WTC11 (cell line): ENCODE measurements at regions not wholly inside any gene's neighbourhood (a gene's known extent, or its start where the extent isn't known, plus 50 kb on each side); places are given as distances from the start of the nearest gene placed in this dataset.

Experiments used
- ATAC-seq: fragments of 200-7000 bp; cut with Tn5 transposase; 2 replicates; pipeline ENCODE4 v1.10.0; 2021; ENCODE audit warnings: mild to moderate bottlenecking, moderate library complexity
- CTCF ChIA-PET: fragments of 300-600 bp; sonication (Branson Sonifier 250); formaldehyde crosslinking; loops from one replicate; lab custom pipeline; 2021; ENCODE audit warnings: antibody characterized with exemption; lab: Charles Lee
- POLR2A ChIA-PET: fragments of 350-600 bp; sonication (Branson Sonifier 250); formaldehyde crosslinking; loops from one replicate; lab custom pipeline; 2021; ENCODE audit warnings: antibody characterized with exemption; lab: Charles Lee
- DNase-seq: peaks from one replicate; pipeline ENCODE4 v3.0.0; 2021; ENCODE audit warnings: low spot score
- H3K27ac Mint-ChIP-seq: 2 replicates; pipeline ENCODE4 v1.8.0; 2021; ENCODE audit warnings: mixed read lengths
- H3K27me3 Mint-ChIP-seq: 2 replicates; pipeline ENCODE4 v1.8.0; 2021; ENCODE audit warnings: low read depth, mild to moderate bottlenecking, moderate library complexity, mixed read lengths
- H3K36me3 Mint-ChIP-seq: 2 replicates; pipeline ENCODE4 v1.8.0; 2021; ENCODE audit warnings: mixed read lengths
- H3K4me1 Mint-ChIP-seq: 2 replicates; pipeline ENCODE4 v1.8.0; 2022; ENCODE audit warnings: mixed read lengths
- H3K4me3 Mint-ChIP-seq: 2 replicates; pipeline ENCODE4 v1.8.0; 2021; ENCODE audit warnings: mild to moderate bottlenecking, moderate library complexity, mixed read lengths
- H3K9me3 Mint-ChIP-seq: 2 replicates; pipeline ENCODE4 v1.8.0; 2021; ENCODE audit warnings: mixed read lengths
- CBFB ChIP-seq: sonication (generic); formaldehyde crosslinking; IDR thresholded peaks from 2 replicates; pipeline ENCODE4 v1.8.1; 2022; ENCODE audit warnings: mild to moderate bottlenecking, low read depth, missing genetic modification reagents
- CREB1 ChIP-seq: sonication (generic); formaldehyde crosslinking; IDR thresholded peaks from 2 replicates; pipeline ENCODE4 v1.8.0; 2023; ENCODE audit warnings: mild to moderate bottlenecking, missing genetic modification reagents
- CREM ChIP-seq: sonication (generic); formaldehyde crosslinking; IDR thresholded peaks from 2 replicates; pipeline ENCODE4 v1.8.1; 2022; ENCODE audit warnings: mild to moderate bottlenecking, missing genetic modification reagents, moderate library complexity
- KAT7 ChIP-seq: sonication (generic); formaldehyde crosslinking; IDR thresholded peaks from 2 replicates; pipeline ENCODE4 v1.8.1; 2023; ENCODE audit warnings: missing genetic modification reagents, mild to moderate bottlenecking, borderline replicate concordance
- MXD4 ChIP-seq: fragments of 250-450 bp; sonication (Bioruptor Pico); IDR thresholded peaks from 2 replicates; pipeline ENCODE4 v1.8.0; 2021; ENCODE audit warnings: mild to moderate bottlenecking, moderate library complexity, borderline replicate concordance
- MYBL2 ChIP-seq: sonication (generic); formaldehyde crosslinking; IDR thresholded peaks from 2 replicates; pipeline ENCODE4 v1.8.1; 2023; ENCODE audit warnings: mild to moderate bottlenecking, moderate library complexity, missing genetic modification reagents
- NR2C2 ChIP-seq: sonication (generic); formaldehyde crosslinking; IDR thresholded peaks from 2 replicates; pipeline ENCODE4 v1.8.0; 2022; ENCODE audit warnings: mild to moderate bottlenecking, missing genetic modification reagents
- SP1 ChIP-seq: sonication (generic); formaldehyde crosslinking; conservative IDR thresholded peaks from 2 replicates; pipeline ENCODE4 v1.8.1; 2022; ENCODE audit warnings: missing genetic modification reagents
- ZNF121 ChIP-seq: sonication (generic); formaldehyde crosslinking; IDR thresholded peaks from 2 replicates; pipeline ENCODE4 v1.8.0; 2023; ENCODE audit warnings: missing genetic modification reagents
- ZNF232 ChIP-seq: sonication (generic); formaldehyde crosslinking; IDR thresholded peaks from 2 replicates; pipeline ENCODE4 v1.8.0; 2022; ENCODE audit warnings: mild to moderate bottlenecking, missing genetic modification reagents
- ZNF317 ChIP-seq: sonication (generic); formaldehyde crosslinking; IDR thresholded peaks from 2 replicates; pipeline ENCODE4 v1.8.1; 2023; ENCODE audit warnings: low read depth, mild to moderate bottlenecking, moderate library complexity, missing genetic modification reagents, borderline replicate concordance
- TF ChIP-seq, protein P1 (sequence below): fragments of 250-450 bp; sonication (Bioruptor Pico); IDR thresholded peaks from 2 replicates; pipeline ENCODE4 v1.9.0; 2021; ENCODE audit warnings: moderate library complexity, mild to moderate bottlenecking, inconsistent platforms, borderline replicate concordance
- TF ChIP-seq, protein P2 (sequence below): sonication (generic); formaldehyde crosslinking; IDR thresholded peaks from 2 replicates; pipeline ENCODE4 v1.8.0; 2022; ENCODE audit warnings: mild to moderate bottlenecking, missing genetic modification reagents
- TF ChIP-seq, protein P3 (sequence below): sonication (generic); formaldehyde crosslinking; IDR thresholded peaks from 2 replicates; pipeline ENCODE4 v1.8.1; 2022; ENCODE audit warnings: low read depth, mild to moderate bottlenecking, moderate library complexity, missing genetic modification reagents, borderline replicate concordance
- TF ChIP-seq, protein P4 (sequence below): sonication (generic); formaldehyde crosslinking; IDR thresholded peaks from 2 replicates; pipeline ENCODE4 v1.8.1; 2022; ENCODE audit warnings: mild to moderate bottlenecking, moderate library complexity, missing genetic modification reagents
- TF ChIP-seq, protein P5 (sequence below): fragments of 250-450 bp; sonication (Bioruptor Pico); IDR thresholded peaks from 2 replicates; pipeline ENCODE4 v1.9.0; 2021; ENCODE audit warnings: mild to moderate bottlenecking
- TF ChIP-seq, protein P6 (sequence below): sonication (generic); formaldehyde crosslinking; IDR thresholded peaks from 2 replicates; pipeline ENCODE4 v1.8.1; 2022; ENCODE audit warnings: low read depth, missing genetic modification reagents, borderline replicate concordance
- TF ChIP-seq, protein P7 (sequence below): sonication (generic); formaldehyde crosslinking; IDR thresholded peaks from 2 replicates; pipeline ENCODE4 v1.8.1; 2023; ENCODE audit warnings: mild to moderate bottlenecking, missing genetic modification reagents, moderate library complexity
- TF ChIP-seq, protein P8 (sequence below): sonication (generic); formaldehyde crosslinking; IDR thresholded peaks from 2 replicates; pipeline ENCODE4 v1.8.0; 2023; ENCODE audit warnings: missing genetic modification reagents, mild to moderate bottlenecking, borderline replicate concordance
- TF ChIP-seq, protein P9 (sequence below): sonication (generic); formaldehyde crosslinking; IDR thresholded peaks from 2 replicates; pipeline ENCODE4 v1.8.0; 2023; ENCODE audit warnings: mild to moderate bottlenecking, missing genetic modification reagents

DNA sequence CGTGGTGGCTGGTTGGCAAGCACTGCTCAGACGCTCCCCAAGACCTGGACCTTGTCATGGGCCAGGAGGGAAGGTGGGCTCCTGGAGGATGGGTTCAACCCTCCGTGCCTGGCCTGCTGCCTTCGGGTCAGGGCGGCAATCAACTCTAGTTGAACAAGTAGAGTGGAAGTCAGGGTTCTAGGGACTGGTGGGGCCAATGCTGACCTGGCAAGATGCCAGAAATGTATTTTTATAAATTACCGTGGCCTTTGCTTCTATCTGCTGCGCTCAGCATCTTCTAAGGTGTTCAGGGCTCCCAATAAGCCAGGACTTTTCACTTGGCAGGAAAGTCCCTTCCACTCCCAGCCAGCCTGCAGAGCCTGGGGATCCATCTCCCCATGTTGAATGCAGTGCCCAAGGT lies 207.1 kb upstream of the N4BP1 start:
- Mint-ChIP-seq H3K4me3 (no peak overlapping the region), H3K27ac (no peak overlapping the region), H3K27me3 (peaks cover 12% of the 10 kb centered on the region), H3K9me3 (no peaks in the 10 kb centered on the region), H3K4me1 (peaks cover 7% of the 10 kb centered on the region), H3K36me3 (no peaks in the 10 kb centered on the region)
- DNase-seq = no peak
- CTCF ChIA-PET = interaction anchor here (2.5 kb wide), 1 partner anchor 14 kb away, joined by 13 read pairs; no protein-coding TSS in a partner anchor
- POLR2A ChIA-PET = no interaction called here
- ATAC-seq = no peak
- TF ChIP-seq MXD4 (CRISPR knock-in tag) = no peak
- TF ChIP-seq ZNF232 (CRISPR knock-in tag) = no peak
- no peak for TF ChIP-seq ZNF121
- TF ChIP-seq CREM = no peak
- TF ChIP-seq CREB1 (CRISPR knock-in tag) = no peak
- TF ChIP-seq ZNF317 (CRISPR knock-in tag) = no peak
- TF ChIP-seq, protein P1, sequence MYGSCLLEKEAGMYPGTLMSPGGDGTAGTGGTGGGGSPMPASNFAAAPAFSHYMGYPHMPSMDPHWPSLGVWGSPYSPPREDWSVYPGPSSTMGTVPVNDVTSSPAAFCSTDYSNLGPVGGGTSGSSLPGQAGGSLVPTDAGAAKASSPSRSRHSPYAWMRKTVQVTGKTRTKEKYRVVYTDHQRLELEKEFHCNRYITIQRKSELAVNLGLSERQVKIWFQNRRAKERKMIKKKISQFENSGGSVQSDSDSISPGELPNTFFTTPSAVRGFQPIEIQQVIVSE (CRISPR knock-in tag) = no peak
- TF ChIP-seq, protein P2, sequence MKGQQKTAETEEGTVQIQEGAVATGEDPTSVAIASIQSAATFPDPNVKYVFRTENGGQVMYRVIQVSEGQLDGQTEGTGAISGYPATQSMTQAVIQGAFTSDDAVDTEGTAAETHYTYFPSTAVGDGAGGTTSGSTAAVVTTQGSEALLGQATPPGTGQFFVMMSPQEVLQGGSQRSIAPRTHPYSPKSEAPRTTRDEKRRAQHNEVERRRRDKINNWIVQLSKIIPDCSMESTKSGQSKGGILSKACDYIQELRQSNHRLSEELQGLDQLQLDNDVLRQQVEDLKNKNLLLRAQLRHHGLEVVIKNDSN (CRISPR knock-in tag) = no peak
- TF ChIP-seq MYBL2 (CRISPR knock-in tag) = no peak
- TF ChIP-seq, protein P3, sequence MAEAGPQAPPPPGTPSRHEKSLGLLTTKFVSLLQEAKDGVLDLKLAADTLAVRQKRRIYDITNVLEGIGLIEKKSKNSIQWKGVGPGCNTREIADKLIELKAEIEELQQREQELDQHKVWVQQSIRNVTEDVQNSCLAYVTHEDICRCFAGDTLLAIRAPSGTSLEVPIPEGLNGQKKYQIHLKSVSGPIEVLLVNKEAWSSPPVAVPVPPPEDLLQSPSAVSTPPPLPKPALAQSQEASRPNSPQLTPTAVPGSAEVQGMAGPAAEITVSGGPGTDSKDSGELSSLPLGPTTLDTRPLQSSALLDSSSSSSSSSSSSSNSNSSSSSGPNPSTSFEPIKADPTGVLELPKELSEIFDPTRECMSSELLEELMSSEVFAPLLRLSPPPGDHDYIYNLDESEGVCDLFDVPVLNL (CRISPR knock-in tag) = no peak
- TF ChIP-seq SP1 (CRISPR knock-in tag) = no peak

DNA sequence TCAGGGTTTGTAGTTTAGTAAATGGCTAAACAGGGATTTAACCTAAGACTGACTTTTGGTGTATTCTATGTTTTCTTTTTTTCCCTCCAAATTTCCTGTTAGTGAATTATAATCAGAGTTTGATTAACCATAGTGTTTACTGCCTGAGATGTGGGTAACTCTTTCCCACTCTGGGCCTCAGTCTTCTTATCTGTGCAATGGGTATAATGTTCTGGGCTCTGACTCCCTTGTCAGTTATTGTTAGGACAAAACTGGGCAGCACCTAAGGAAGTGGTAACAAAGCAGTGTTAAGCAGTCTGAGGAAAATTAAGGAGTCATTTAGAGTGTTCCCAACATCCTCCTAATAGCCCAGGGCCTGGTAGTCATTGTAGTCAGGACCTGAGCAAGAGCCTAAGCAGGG lies 206.4 kb upstream of the N4BP1 start:
- ChIA-PET CTCF (no interaction called here), POLR2A (no interaction called here)
- Mint-ChIP-seq H3K4me1 (peaks cover 13% of the 10 kb centered on the region), H3K9me3 (no peaks in the 10 kb centered on the region), H3K27me3 (peaks cover 18% of the 10 kb centered on the region), H3K36me3 (no peaks in the 10 kb centered on the region), H3K27ac (no peak overlapping the region), H3K4me3 (no peak overlapping the region)
- TF ChIP-seq, protein P4, sequence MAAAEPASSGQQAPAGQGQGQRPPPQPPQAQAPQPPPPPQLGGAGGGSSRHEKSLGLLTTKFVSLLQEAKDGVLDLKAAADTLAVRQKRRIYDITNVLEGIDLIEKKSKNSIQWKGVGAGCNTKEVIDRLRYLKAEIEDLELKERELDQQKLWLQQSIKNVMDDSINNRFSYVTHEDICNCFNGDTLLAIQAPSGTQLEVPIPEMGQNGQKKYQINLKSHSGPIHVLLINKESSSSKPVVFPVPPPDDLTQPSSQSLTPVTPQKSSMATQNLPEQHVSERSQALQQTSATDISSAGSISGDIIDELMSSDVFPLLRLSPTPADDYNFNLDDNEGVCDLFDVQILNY = no peak
- TF ChIP-seq CBFB (CRISPR knock-in tag) (no peak), ZNF232 (CRISPR knock-in tag) (no peak), NR2C2 (CRISPR knock-in tag) (no peak), KAT7 (CRISPR knock-in tag) (no peak)
- TF ChIP-seq, protein P5, sequence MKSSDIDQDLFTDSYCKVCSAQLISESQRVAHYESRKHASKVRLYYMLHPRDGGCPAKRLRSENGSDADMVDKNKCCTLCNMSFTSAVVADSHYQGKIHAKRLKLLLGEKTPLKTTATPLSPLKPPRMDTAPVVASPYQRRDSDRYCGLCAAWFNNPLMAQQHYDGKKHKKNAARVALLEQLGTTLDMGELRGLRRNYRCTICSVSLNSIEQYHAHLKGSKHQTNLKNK (CRISPR knock-in tag) = no peak
- TF ChIP-seq, protein P6, sequence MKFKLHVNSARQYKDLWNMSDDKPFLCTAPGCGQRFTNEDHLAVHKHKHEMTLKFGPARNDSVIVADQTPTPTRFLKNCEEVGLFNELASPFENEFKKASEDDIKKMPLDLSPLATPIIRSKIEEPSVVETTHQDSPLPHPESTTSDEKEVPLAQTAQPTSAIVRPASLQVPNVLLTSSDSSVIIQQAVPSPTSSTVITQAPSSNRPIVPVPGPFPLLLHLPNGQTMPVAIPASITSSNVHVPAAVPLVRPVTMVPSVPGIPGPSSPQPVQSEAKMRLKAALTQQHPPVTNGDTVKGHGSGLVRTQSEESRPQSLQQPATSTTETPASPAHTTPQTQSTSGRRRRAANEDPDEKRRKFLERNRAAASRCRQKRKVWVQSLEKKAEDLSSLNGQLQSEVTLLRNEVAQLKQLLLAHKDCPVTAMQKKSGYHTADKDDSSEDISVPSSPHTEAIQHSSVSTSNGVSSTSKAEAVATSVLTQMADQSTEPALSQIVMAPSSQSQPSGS = no peak
- TF ChIP-seq, protein P7, sequence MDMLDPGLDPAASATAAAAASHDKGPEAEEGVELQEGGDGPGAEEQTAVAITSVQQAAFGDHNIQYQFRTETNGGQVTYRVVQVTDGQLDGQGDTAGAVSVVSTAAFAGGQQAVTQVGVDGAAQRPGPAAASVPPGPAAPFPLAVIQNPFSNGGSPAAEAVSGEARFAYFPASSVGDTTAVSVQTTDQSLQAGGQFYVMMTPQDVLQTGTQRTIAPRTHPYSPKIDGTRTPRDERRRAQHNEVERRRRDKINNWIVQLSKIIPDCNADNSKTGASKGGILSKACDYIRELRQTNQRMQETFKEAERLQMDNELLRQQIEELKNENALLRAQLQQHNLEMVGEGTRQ (CRISPR knock-in tag) = no peak
- TF ChIP-seq, protein P8, sequence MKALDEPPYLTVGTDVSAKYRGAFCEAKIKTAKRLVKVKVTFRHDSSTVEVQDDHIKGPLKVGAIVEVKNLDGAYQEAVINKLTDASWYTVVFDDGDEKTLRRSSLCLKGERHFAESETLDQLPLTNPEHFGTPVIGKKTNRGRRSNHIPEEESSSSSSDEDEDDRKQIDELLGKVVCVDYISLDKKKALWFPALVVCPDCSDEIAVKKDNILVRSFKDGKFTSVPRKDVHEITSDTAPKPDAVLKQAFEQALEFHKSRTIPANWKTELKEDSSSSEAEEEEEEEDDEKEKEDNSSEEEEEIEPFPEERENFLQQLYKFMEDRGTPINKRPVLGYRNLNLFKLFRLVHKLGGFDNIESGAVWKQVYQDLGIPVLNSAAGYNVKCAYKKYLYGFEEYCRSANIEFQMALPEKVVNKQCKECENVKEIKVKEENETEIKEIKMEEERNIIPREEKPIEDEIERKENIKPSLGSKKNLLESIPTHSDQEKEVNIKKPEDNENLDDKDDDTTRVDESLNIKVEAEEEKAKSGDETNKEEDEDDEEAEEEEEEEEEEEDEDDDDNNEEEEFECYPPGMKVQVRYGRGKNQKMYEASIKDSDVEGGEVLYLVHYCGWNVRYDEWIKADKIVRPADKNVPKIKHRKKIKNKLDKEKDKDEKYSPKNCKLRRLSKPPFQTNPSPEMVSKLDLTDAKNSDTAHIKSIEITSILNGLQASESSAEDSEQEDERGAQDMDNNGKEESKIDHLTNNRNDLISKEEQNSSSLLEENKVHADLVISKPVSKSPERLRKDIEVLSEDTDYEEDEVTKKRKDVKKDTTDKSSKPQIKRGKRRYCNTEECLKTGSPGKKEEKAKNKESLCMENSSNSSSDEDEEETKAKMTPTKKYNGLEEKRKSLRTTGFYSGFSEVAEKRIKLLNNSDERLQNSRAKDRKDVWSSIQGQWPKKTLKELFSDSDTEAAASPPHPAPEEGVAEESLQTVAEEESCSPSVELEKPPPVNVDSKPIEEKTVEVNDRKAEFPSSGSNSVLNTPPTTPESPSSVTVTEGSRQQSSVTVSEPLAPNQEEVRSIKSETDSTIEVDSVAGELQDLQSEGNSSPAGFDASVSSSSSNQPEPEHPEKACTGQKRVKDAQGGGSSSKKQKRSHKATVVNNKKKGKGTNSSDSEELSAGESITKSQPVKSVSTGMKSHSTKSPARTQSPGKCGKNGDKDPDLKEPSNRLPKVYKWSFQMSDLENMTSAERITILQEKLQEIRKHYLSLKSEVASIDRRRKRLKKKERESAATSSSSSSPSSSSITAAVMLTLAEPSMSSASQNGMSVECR = no peak
- TF ChIP-seq, protein P9, sequence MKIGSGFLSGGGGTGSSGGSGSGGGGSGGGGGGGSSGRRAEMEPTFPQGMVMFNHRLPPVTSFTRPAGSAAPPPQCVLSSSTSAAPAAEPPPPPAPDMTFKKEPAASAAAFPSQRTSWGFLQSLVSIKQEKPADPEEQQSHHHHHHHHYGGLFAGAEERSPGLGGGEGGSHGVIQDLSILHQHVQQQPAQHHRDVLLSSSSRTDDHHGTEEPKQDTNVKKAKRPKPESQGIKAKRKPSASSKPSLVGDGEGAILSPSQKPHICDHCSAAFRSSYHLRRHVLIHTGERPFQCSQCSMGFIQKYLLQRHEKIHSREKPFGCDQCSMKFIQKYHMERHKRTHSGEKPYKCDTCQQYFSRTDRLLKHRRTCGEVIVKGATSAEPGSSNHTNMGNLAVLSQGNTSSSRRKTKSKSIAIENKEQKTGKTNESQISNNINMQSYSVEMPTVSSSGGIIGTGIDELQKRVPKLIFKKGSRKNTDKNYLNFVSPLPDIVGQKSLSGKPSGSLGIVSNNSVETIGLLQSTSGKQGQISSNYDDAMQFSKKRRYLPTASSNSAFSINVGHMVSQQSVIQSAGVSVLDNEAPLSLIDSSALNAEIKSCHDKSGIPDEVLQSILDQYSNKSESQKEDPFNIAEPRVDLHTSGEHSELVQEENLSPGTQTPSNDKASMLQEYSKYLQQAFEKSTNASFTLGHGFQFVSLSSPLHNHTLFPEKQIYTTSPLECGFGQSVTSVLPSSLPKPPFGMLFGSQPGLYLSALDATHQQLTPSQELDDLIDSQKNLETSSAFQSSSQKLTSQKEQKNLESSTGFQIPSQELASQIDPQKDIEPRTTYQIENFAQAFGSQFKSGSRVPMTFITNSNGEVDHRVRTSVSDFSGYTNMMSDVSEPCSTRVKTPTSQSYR (CRISPR knock-in tag) = no peak
- ATAC-seq (no peak), DNase-seq (no peak)
